Suppressor macrophage treated with lipopolysaccharide for 1 hour (primary cell): ENCODE measurements at regions not wholly inside any gene's neighbourhood (a gene's known extent, or its start where the extent isn't known, plus 50 kb on each side); places are given as distances from the start of the nearest gene placed in this dataset.

ENCODE experiments used
- DNase-seq, 3 donors: peaks; one replicate each; pipeline ENCODE4 v3.0.0-alpha.2; 2020 to 2022

- no peak for DNase-seq
Observed at GRCh38 chr15:69825941-69826818, 271.5 kb downstream of the TLE3 start.

GRCh38 chr15:69826819-69827175 is 270.9 kb downstream of the TLE3 start:
- DNase-seq: peak in 1 of 3 donors; percentile 19

- DNase-seq: no peak
Observed at GRCh38 chr15:69827751-69828150, 270.0 kb downstream of the TLE3 start.

GRCh38 chr15:69828181-69828828 is 269.4 kb downstream of the TLE3 start:
- DNase-seq: no peak

- DNase-seq: no peak
Observed at GRCh38 chr15:69829974-69830373, 267.7 kb downstream of the TLE3 start.

- DNase-seq: no peak
Observed at GRCh38 chr15:69830430-69830829, 267.3 kb downstream of the TLE3 start.

- no peak for DNase-seq
Observed at GRCh38 chr15:69830876-69831275, 266.8 kb downstream of the TLE3 start.

- DNase-seq: no peak
Observed at GRCh38 chr15:69834267-69834666, 263.4 kb downstream of the TLE3 start.

GRCh38 chr15:69834761-69835160 is 263.0 kb downstream of the TLE3 start:
- no peak for DNase-seq

- no peak for DNase-seq
Observed at GRCh38 chr15:69836048-69836447, 261.7 kb downstream of the TLE3 start.

GRCh38 chr15:69836526-69837230 is 261.0 kb downstream of the TLE3 start:
- DNase-seq: no peak

- DNase-seq: no peak
Observed at GRCh38 chr15:69838338-69838737, 259.4 kb downstream of the TLE3 start.

- DNase-seq: no peak
Observed at GRCh38 chr15:69838994-69839393, 258.7 kb downstream of the TLE3 start.

GRCh38 chr15:69841113-69841828 is 256.4 kb downstream of the TLE3 start:
- no peak for DNase-seq

GRCh38 chr15:69842851-69843250 is 254.9 kb downstream of the TLE3 start:
- DNase-seq: no peak

GRCh38 chr15:69843276-69843899 is 254.3 kb downstream of the TLE3 start:
- DNase-seq: no peak

- DNase-seq: no peak
Observed at GRCh38 chr15:69843900-69844304, 253.8 kb downstream of the TLE3 start.

GRCh38 chr15:69845159-69845558 is 252.6 kb downstream of the TLE3 start:
- DNase-seq: no peak

- DNase-seq: no peak
Observed at GRCh38 chr15:69847625-69848024, 250.1 kb downstream of the TLE3 start.

- DNase-seq: no peak
Observed at GRCh38 chr15:69848096-69848495, 249.6 kb downstream of the TLE3 start.

GRCh38 chr15:69848551-69849231 is 249.0 kb downstream of the TLE3 start:
- DNase-seq: no peak

- no peak for DNase-seq
Observed at GRCh38 chr15:69849232-69849610, 248.5 kb downstream of the TLE3 start.
